ENCODE measurements at regions not wholly inside any gene's neighbourhood (a gene's known extent, or its start where the extent isn't known, plus 50 kb on each side); places are given as distances from the start of the nearest gene placed in this dataset.

- TF ChIP-seq CTCF (IDR thresholded peaks at IDR 0.05; ENCODE audit: insufficient read depth, low read length, poor library complexity, severe bottlenecking) (no peak), EZH2phosphoT487 (conservative IDR thresholded peaks at IDR 0.05; ENCODE audit: low read length) (no peak)
Measured at GRCh38 chr6:105907991-105908390, 178.1 kb upstream of the PRDM1 start.
